Hippocampal formation (tissue), 2 donors: ENCODE measurements at regions not wholly inside any gene's neighbourhood (a gene's known extent, or its start where the extent isn't known, plus 50 kb on each side); places are given as distances from the start of the nearest gene placed in this dataset.

ENCODE experiments used
- DNase-seq, 2 donors: peaks; one replicate each; lab custom pipeline; 2025; lab: John Stamatoyannopoulos, UW

GRCh38 chr1:163406772-163407171 lies 85.0 kb downstream of the NUF2 start:
- no peak for DNase-seq

GRCh38 chr1:163408262-163408661 lies 86.5 kb downstream of the NUF2 start:
- no peak for DNase-seq

DNA sequence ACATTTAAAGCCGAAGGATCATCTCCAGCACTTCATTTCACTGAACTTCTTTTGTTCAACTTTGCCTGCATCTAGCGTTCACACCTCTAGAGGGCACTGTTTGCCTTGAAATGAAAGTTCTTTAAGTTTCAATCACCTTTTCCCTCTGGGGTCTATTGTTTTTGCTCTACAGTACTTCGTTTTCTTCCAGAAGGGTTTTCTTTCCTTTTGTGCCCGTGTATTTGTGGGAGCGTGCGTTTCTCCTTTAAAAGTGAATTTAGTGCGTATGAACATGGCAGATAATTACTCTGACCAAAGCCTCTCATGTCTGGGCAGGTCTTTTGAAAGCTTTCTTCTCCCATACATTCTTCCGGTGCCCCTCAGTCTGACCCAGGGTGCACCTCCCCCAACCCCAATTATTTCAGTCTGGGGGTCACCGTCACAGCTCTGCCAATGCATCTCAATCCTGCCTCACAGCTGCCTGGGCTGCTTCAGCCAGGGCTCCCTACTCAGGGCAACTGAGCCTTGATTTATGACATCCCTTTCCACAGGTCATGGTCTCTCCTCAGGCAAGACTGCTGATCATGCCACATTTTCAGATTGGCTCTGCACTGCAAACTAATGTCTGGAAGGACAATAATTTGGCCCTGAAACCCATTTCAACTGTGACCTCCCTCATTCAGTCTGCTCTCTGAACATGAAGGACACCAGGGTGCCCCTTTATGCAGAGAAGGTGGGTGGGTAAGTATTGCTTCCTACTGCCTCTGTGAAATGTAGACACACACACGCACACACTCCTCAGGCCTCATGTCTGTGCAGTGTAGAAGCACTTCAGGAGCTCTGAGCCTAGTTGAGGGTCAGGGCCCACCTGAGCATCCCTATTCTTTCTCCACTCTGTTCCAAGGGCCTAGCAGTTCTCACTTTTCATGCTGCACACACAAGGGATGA lies 88.6 kb downstream of the NUF2 start:
- DNase-seq, result peak; percentile 28 to 39

GRCh38 chr1:163412221-163412620 lies 90.5 kb downstream of the NUF2 start:
- no peak for DNase-seq

DNA sequence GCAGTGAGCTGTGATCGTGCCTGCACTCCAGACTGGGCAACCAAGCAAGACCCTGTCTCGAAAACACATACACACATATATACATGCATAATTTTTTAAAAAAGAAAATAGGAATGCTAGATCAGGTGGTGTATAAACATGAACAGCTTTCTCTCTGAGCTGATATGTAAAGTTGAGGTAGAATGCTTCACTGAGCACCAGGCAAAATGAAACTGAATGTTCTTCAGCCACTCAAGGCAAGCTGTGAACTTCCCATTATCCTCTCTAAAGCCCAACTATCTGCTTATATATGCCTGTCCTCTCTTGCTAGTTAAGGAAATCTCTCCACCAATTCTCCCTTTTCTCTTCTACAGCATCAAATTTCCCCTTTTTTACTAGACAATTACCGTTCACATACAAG lies 93.0 kb downstream of the NUF2 start:
- no peak for DNase-seq

DNA sequence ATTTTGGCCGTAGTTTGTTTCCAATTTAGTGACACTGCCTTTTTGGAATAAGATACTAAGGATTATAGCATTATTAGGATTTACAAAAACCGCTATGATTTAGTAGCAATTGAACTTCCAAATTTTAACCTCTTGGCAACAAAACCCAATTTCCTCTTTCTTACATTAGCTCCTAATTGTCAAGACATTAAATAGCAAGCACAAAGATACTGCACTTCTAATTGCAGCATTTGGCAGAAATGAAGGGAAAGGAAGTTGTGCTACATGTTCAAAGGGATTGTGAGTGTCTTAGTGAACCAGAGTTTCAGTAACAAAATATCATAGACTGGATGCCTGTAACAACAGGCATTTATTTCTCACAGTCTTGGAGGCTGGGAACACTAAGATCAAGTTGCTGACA lies 99.9 kb downstream of the NUF2 start:
- no peak for DNase-seq

DNA sequence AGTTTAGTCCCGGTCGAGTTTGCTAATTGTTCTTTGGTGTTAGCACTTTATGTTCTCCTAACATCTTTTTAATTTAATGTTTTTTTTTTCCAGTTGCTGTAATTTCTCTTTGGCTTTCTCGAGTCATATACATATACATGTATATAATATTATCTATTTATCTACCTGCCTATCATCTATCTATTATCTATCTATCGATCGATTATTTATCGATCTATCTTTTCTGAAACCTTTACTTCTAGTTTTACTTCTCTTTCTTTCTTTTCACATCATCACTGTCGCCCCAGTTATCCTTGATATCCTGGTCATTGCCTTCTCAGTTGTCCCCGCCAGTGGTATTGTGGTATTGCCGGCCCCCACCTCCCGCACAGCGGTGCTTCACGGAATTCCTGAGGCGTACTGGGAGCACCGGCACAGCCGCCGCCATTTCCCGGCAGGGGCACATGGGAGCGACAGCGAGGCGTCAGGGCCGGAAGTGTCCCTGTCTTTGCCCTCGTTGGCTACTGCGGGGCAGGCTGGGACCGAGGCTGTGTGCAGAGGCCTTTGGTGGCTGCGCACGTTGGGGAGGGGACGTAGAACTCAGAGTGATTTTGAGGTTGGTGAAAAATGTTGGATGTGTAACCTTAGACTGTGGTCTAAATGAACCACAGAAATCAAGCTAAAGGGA lies 101.1 kb downstream of the NUF2 start:
- no peak for DNase-seq

- DNase-seq, result no peak
These were observed 104.9 kb downstream of the NUF2 start for GRCh38 chr1:163426505-163427251.

GRCh38 chr1:163427279-163427678 lies 105.5 kb downstream of the NUF2 start:
- no peak for DNase-seq

GRCh38 chr1:163436140-163436812 lies 114.5 kb downstream of the NUF2 start:
- DNase-seq, result peak in 1 of 2 donors; percentile 25

DNA sequence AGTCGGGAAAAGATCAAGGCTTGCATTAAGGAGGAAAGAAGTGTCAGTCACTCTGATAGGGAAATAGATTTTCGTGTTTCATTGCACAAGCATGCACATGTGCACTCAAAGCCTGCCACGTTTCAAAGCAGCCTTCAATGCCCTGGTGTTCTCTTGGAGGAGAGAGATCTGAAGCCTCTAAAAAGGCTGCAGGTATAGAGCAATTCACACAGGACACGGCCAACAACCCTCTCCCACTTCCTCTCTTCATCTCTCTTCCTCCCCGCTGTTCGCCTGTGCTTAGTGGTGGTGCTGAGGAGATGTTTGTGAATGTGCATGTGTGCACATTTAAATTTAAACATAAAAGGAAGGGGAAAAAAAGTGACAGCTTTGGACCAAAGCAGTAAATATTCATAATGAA lies 117.7 kb downstream of the NUF2 start:
- DNase-seq, result no peak

DNA sequence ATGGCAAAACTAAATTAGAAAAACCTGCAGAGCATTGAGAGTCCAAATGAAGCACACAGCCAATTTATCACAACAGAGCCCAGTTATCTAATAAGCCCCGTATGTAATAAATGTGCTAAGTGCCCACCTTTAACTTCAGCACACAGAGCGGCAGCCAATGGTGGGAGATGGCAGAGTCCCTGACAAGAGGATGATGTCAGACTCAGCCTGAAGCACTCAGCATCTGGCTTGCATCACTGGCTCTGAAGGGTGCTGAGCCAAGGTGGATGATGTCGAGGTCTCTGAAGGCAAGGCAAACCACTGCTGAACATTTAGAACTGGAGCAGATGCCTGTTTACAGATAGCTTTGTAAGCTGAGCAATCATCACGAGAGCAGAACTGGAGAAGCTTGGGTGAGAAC lies 118.3 kb downstream of the NUF2 start:
- DNase-seq, result no peak

GRCh38 chr1:163442231-163442879 lies 120.6 kb downstream of the NUF2 start:
- no peak for DNase-seq

- no peak for DNase-seq
These were observed 121.1 kb downstream of the NUF2 start for GRCh38 chr1:163442895-163443294.

DNA sequence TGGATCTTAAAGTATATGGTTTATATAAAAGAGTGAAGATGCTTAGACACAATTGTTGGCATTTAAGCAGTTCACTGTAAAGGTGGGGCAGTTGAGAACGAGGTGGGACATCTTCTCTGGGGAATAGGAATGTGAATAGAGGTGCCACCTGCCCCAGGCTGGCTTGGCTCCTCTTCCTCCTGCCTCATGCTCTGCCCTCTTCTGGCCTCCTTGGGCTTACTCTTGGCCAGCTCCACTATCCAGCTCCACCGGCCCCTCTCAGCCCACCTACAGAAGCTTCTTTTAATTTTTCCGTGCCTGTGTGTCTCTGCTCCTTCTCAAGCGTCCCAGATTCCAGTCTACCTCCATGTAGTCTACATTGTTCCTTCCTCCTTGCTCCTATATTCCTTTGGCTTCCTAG lies 122.1 kb downstream of the NUF2 start:
- no peak for DNase-seq

DNA sequence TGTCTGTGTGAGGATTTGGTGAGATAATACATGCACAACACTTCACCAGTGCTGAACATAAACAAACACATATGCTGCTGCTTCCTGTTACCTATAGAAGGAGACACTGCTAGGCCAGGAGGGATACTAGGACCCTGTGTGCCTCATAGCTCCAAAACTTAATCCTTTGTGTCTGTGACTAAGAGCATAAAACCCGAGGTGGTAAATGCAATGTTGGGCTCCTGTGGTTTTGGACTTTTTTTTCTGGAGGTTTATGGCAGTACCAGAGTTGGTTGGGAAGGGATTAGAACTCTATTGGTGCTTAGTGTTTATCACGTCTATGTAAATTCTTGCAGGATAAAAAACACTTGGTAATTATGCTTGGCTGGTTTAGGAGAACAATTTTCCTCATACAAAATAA lies 122.9 kb downstream of the NUF2 start:
- DNase-seq, result no peak

DNA sequence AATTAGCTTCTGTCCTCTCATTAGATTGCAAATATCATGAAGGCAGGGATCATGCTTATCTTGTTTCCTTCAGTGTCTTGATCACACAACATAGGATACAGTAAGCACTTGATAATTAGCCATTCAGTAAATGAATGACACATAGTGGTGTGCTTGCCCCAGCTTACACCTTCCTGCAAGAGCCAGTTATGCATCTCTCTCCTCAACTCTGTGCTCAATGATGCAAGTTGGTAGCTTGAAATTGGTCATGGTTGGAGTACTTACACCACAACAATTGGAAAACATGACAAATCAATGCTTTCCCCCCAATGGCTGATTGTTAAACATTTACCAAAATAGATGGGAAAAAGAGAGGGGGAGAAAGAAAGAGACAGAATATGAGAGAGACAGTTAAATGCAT lies 129.2 kb downstream of the NUF2 start:
- no peak for DNase-seq

DNA sequence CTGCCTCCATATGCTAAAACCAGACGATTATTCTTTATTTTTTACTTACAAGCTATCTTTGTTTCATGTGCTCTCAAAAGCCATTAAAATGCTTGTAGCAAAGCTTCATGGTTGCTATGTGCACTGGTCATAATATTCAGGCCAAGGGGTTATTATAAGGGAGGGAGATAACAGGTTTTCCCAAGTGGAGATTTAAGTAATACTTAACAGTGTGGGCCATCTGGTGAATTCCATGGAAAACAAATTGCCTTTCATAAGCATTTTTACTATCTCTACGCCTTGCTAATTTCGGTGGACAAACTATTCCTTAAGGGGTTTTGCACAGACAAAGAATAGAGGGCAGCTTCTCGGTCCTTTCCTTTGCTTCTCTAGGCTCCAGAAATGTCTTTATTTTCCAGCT lies 137.8 kb downstream of the NUF2 start:
- DNase-seq, result no peak

- no peak for DNase-seq
These were observed 145.5 kb downstream of the NUF2 start for GRCh38 chr1:163467289-163467688.

DNA sequence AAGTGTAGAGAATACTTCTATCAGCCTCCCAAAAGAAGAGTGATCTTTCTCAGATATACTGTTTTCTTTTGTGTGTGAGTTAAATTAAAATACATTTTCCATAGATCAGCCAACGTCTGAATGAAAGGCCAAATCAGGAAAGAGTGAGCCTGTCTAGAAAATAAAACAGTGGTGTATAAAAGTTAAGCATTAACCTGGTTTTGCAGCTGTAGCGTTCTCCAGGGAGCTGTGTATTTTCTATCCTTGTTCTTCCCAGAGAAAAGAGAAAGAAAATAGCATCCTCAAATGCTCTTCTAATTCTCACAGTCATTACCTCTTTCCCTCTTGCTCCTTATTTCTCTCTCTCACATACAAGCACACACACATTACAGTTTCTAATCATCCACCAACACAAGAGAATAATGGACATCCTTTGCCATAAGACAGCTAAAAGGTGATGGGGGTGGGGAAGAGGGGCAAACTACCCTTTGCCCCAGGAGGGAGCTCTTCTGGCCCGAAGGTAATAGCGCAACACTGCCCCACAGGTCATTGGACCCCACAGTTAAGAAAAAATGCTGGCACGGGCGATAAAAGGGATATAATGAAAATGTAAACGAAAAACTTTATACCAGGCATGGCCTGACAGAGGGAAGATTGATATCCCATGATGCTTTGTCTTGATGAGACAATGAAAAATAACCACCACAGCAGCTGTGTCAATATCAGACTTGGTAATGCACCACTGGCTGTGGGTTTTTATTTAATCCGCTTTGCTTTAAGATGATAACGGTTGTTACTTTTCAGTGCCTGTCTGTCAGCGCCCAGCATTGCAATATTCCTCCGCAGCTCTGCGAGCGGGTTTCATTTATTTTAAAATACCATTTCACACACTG lies 150.3 kb downstream of the NUF2 start:
- no peak for DNase-seq
